Type B pancreatic cell (in vitro differentiated cells): ENCODE measurements at regions not wholly inside any gene's neighbourhood (a gene's known extent, or its start where the extent isn't known, plus 50 kb on each side); places are given as distances from the start of the nearest gene placed in this dataset.
"Not testable (repeated sequence)": the region's sequence is repeated elsewhere in the genome, so short reads cannot be mapped to it uniquely, and the experiment has no call there.

Source experiments
- DNase-seq: peaks from one replicate; pipeline ENCODE4 v3.0.0; 2021; ENCODE audit warnings: mixed read lengths; ENCODE audit not compliant: unreplicated experiment; ENCODE audit errors: extremely low spot score
- H3K27ac Mint-ChIP-seq: 2 replicates; pipeline ENCODE4 v1.8.0; 2021; ENCODE audit warnings: mild to moderate bottlenecking, mixed read lengths
- H3K27me3 Mint-ChIP-seq: 2 replicates; pipeline ENCODE4 v1.8.0; 2021; ENCODE audit warnings: mixed read lengths
- H3K36me3 Mint-ChIP-seq: 2 replicates; pipeline ENCODE4 v1.8.0; 2021; ENCODE audit warnings: mixed read lengths
- H3K4me1 Mint-ChIP-seq: one replicate; pipeline ENCODE4 v1.8.0; 2021; ENCODE audit warnings: mixed read lengths; ENCODE audit not compliant: unreplicated experiment
- H3K4me3 Mint-ChIP-seq: 2 replicates; pipeline ENCODE4 v1.8.0; 2021; ENCODE audit warnings: mild to moderate bottlenecking, mixed read lengths
- H3K9me3 Mint-ChIP-seq: 2 replicates; pipeline ENCODE4 v1.8.0; 2021; ENCODE audit warnings: mixed read lengths
- CTCF ChIP-seq: fragments of 200-600 bp; sonication (generic); conservative IDR thresholded peaks from 2 replicates; pipeline ENCODE4 v1.5.0; 2021; ENCODE audit warnings: antibody characterized with exemption, mild to moderate bottlenecking

GRCh38 chr6:86017236-86017635 lies 374.6 kb upstream of the SYNCRIP start:
- peaks cover 6% of the 10 kb centered on the region for H3K4me1 Mint-ChIP-seq
- H3K36me3 Mint-ChIP-seq = no peaks in the 10 kb centered on the region
- H3K9me3 Mint-ChIP-seq = no peaks in the 10 kb centered on the region
- TF ChIP-seq CTCF = no peak
- no peak for DNase-seq
- no peaks in the 10 kb centered on the region for H3K27me3 Mint-ChIP-seq
- no peak overlapping the region for H3K27ac Mint-ChIP-seq
- H3K4me3 Mint-ChIP-seq = no peak overlapping the region

GRCh38 chr6:86016567-86016966 lies 373.9 kb upstream of the SYNCRIP start:
- no peak overlapping the region for H3K4me3 Mint-ChIP-seq
- no peaks in the 10 kb centered on the region for H3K27me3 Mint-ChIP-seq
- H3K9me3 Mint-ChIP-seq = no peaks in the 10 kb centered on the region
- no peak for TF ChIP-seq CTCF
- no peak for DNase-seq
- peaks cover 6% of the 10 kb centered on the region for H3K4me1 Mint-ChIP-seq
- H3K36me3 Mint-ChIP-seq = no peaks in the 10 kb centered on the region
- no peak overlapping the region for H3K27ac Mint-ChIP-seq

GRCh38 chr6:86016077-86016476 lies 373.4 kb upstream of the SYNCRIP start:
- Mint-ChIP-seq H3K9me3 (no peaks in the 10 kb centered on the region), H3K36me3 (no peaks in the 10 kb centered on the region), H3K27ac (no peak overlapping the region), H3K27me3 (no peaks in the 10 kb centered on the region), H3K4me3 (no peak overlapping the region), H3K4me1 (peaks cover 6% of the 10 kb centered on the region)
- no peak for DNase-seq
- TF ChIP-seq CTCF = no peak

GRCh38 chr6:86012991-86013390 lies 370.3 kb upstream of the SYNCRIP start:
- not testable (repeated sequence) for H3K9me3 Mint-ChIP-seq, H3K27ac Mint-ChIP-seq, DNase-seq, H3K27me3 Mint-ChIP-seq, H3K36me3 Mint-ChIP-seq, H3K4me1 Mint-ChIP-seq, H3K4me3 Mint-ChIP-seq

- Mint-ChIP-seq H3K27me3 (no peaks in the 10 kb centered on the region), H3K9me3 (no peaks in the 10 kb centered on the region), H3K4me3 (no peak overlapping the region), H3K27ac (no peak overlapping the region), H3K36me3 (no peaks in the 10 kb centered on the region), H3K4me1 (no peaks in the 10 kb centered on the region)
- TF ChIP-seq CTCF = no peak
- DNase-seq = no peak
Observed at GRCh38 chr6:86010915-86011786, 368.5 kb upstream of the SYNCRIP start.

- Mint-ChIP-seq H3K27me3 (no peaks in the 10 kb centered on the region), H3K27ac (no peak overlapping the region), H3K9me3 (no peaks in the 10 kb centered on the region), H3K36me3 (no peaks in the 10 kb centered on the region), H3K4me1 (no peaks in the 10 kb centered on the region), H3K4me3 (no peak overlapping the region)
- no peak for DNase-seq
- TF ChIP-seq CTCF = no peak
Observed at GRCh38 chr6:85997206-85997605, 354.5 kb upstream of the SYNCRIP start.
